ENCODE measurements at regions not wholly inside any gene's neighbourhood (a gene's known extent, or its start where the extent isn't known, plus 50 kb on each side); places are given as distances from the start of the nearest gene placed in this dataset.

GRCh38 chr1:197837911-197838310 is 62.6 kb upstream of the DENND1B start:
- TF ChIP-seq CTCF (IDR thresholded peaks at IDR 0.05): no peak
- TF ChIP-seq EZH2phosphoT487 (IDR thresholded peaks at IDR 0.05): no peak
- no peak for TF ChIP-seq EZH2 (IDR thresholded peaks at IDR 0.05)
